ENCODE measurements at regions not wholly inside any gene's neighbourhood (a gene's known extent, or its start where the extent isn't known, plus 50 kb on each side); places are given as distances from the start of the nearest gene placed in this dataset.
"Not testable (repeated sequence)": the region's sequence is repeated elsewhere in the genome, so short reads cannot be mapped to it uniquely, and the experiment has no call there.

DNA sequence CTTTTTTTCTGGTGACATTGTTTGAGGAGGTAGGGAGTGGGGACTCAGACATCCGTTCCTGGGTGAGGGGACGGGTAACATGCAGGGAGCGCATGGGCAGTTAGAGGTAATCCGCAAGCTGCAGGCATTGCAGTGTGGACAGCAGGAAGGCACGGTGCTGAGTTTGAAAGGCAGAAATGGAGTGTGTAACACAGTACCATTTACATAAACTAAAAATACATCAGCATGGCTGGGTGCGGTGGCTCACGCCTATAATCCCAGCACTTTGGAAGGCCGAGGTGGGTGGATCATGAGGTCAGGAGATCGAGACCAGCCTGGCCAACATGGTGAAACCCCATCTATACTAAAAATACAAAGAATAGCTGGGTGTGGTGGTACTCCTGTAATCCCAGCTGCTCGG is 109.3 kb upstream of the EXOC2 start:
- H3F3A ChIP-seq (replicated peaks; ENCODE audit: insufficient read depth); H3K79me2 ChIP-seq (ENCODE audit: insufficient read depth); H3K4me3 ChIP-seq (ENCODE audit: low read depth in 2 of 2, low read length in 1 of 2); H3K9ac ChIP-seq; H4K20me1 ChIP-seq (ENCODE audit: insufficient read depth); POLR2A ChIA-PET; H3K27ac ChIP-seq (ENCODE audit: low read depth in 2 of 2, low read length in 1 of 2); H3K4me1 ChIP-seq (ENCODE audit: control insufficient read depth in 1 of 2, insufficient read depth in 2 of 2, low read depth in 1 of 2, low read length in 1 of 2); H2AFZ ChIP-seq (ENCODE audit: low read depth); H3K9me3 ChIP-seq; H3K36me3 ChIP-seq (replicated peaks in 1 of 2; ENCODE audit: control insufficient read depth in 1 of 2, insufficient read depth in 2 of 2, low read length in 1 of 2); H3K9me2 ChIP-seq; H3K4me2 ChIP-seq; DNase-seq: not testable (repeated sequence)
- WGBS (ENCODE audit: low lambda C conversion rate), result 9% methylated on average over 10 of the region's 10 CpGs
- CTCF ChIA-PET, result interaction anchor here (1.0 to 1.4 kb wide), 2 partner anchors 594 to 634 kb away, joined by 3 to 5 read pairs; no protein-coding TSS in a partner anchor
- peaks cover 48% of the 10 kb centered on the region for H3K27me3 ChIP-seq (ENCODE audit: insufficient read depth)

GRCh38 chr6:799769-800168 is 106.8 kb upstream of the EXOC2 start:
- Histone ChIP-seq H3K27me3 (ENCODE audit: insufficient read depth) (peaks cover 54% of the 10 kb centered on the region), H3K27ac (ENCODE audit: low read depth in 2 of 2, low read length in 1 of 2) (no peak overlapping the region), H3K9ac (no peak overlapping the region), H3K4me1 (ENCODE audit: control insufficient read depth in 1 of 2, insufficient read depth in 2 of 2, low read depth in 1 of 2, low read length in 1 of 2) (peaks cover 0 to 4% of the 10 kb centered on the region in 2 experiments; a peak in 1 of 4 replicates), H3K79me2 (ENCODE audit: insufficient read depth) (no peaks in the 10 kb centered on the region), H3K36me3 (replicated peaks in 1 of 2; ENCODE audit: control insufficient read depth in 1 of 2, insufficient read depth in 2 of 2, low read length in 1 of 2) (no peaks in the 10 kb centered on the region), H3K9me2 (no peaks in the 10 kb centered on the region), H3K4me3 (ENCODE audit: low read depth in 2 of 2, low read length in 1 of 2) (no peak overlapping the region), H2AFZ (ENCODE audit: low read depth) (no peak overlapping the region), H3F3A (replicated peaks; ENCODE audit: insufficient read depth) (no peaks in the 10 kb centered on the region), H4K20me1 (ENCODE audit: insufficient read depth) (no peaks in the 10 kb centered on the region), H3K9me3 (no peaks in the 10 kb centered on the region), H3K4me2 (no peak overlapping the region)
- DNase-seq, result no peak
- ChIA-PET CTCF (interaction anchor here (1.3 to 3.5 kb wide), 2 partner anchors 597 to 636 kb away, joined by 7 to 15 read pairs; no protein-coding TSS in a partner anchor), POLR2A (no interaction called here)
- WGBS (ENCODE audit: low lambda C conversion rate), result 13% methylated on average over 6 of the region's 6 CpGs
- TF ChIP-seq, protein P1, sequence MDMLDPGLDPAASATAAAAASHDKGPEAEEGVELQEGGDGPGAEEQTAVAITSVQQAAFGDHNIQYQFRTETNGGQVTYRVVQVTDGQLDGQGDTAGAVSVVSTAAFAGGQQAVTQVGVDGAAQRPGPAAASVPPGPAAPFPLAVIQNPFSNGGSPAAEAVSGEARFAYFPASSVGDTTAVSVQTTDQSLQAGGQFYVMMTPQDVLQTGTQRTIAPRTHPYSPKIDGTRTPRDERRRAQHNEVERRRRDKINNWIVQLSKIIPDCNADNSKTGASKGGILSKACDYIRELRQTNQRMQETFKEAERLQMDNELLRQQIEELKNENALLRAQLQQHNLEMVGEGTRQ (IDR thresholded peaks at IDR 0.05; ENCODE audit: borderline replicate concordance, low read depth, low read length), result no peak
- TF ChIP-seq RCOR1 (IDR thresholded peaks at IDR 0.05; ENCODE audit: low read length) (no peak), TCF12 (IDR thresholded peaks at IDR 0.05) (no peak)

DNA sequence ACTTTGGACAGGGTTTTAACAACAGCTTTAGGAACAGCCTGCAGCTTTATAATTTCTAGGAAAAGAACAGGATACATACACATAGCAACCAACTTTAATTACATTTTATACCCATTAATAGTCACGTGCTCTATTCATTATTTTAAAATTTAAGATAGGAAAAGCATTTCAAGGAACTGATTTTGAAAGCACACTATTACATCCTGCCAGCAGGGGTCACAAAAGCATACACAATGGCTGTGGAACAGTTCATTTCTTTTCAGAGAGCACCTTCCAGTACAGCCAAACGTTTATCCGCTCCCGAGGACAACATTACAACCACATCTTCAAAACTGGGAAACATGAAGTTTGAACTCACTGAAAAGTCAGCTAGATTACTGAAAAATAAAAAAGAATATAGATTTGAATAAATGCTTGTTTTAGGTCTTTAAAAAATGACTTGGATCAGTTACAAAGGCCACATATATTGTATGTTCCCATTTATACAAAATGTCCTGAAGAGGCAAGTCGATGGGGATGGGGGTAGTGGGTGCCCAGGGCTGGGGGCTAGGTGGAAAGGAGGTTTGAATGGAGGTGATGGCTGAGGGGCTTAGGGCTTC is 104.6 kb upstream of the EXOC2 start:
- Histone ChIP-seq H3K4me1 (ENCODE audit: control insufficient read depth in 1 of 2, insufficient read depth in 2 of 2, low read depth in 1 of 2, low read length in 1 of 2) (peaks cover 0 to 4% of the 10 kb centered on the region in 2 experiments; a peak in 1 of 4 replicates), H3K9me3 (no peaks in the 10 kb centered on the region), H3K9ac (no peak overlapping the region), H4K20me1 (ENCODE audit: insufficient read depth) (no peaks in the 10 kb centered on the region), H3K4me2 (no peak overlapping the region), H3K36me3 (replicated peaks in 1 of 2; ENCODE audit: control insufficient read depth in 1 of 2, insufficient read depth in 2 of 2, low read length in 1 of 2) (no peaks in the 10 kb centered on the region), H3K9me2 (no peaks in the 10 kb centered on the region), H3K27ac (ENCODE audit: low read depth in 2 of 2, low read length in 1 of 2) (no peak overlapping the region), H3K4me3 (ENCODE audit: low read depth in 2 of 2, low read length in 1 of 2) (peak overlapping the region in 1 of 2 experiments; percentile 42; a peak in 1 of 4 replicates), H3K27me3 (ENCODE audit: insufficient read depth) (peaks cover 59% of the 10 kb centered on the region), H2AFZ (ENCODE audit: low read depth) (no peak overlapping the region), H3F3A (replicated peaks; ENCODE audit: insufficient read depth) (no peaks in the 10 kb centered on the region), H3K79me2 (ENCODE audit: insufficient read depth) (no peaks in the 10 kb centered on the region)
- WGBS (ENCODE audit: low lambda C conversion rate), result 1% methylated on average over 5 of the region's 5 CpGs
- CTCF ChIA-PET, result interaction anchor here (0.6 to 3.5 kb wide), 25 partner anchors 10 to 708 kb away, joined by 3 to 15 read pairs (median 4); no protein-coding TSS in a partner anchor
- peak; percentile 66 for TF ChIP-seq SMC3 (IDR thresholded peaks at IDR 0.05; ENCODE audit: low read depth, low read length)
- TF ChIP-seq YY1 (IDR thresholded peaks at IDR 0.05; ENCODE audit: low read depth), result no peak
- TF ChIP-seq GATA2 (CRISPR knock-in tag; IDR thresholded peaks at IDR 0.05), result no peak
- TF ChIP-seq SIN3A (IDR thresholded peaks at IDR 0.05; ENCODE audit: borderline replicate concordance, low read depth, low read length), result no peak
- TF ChIP-seq, protein P2, sequence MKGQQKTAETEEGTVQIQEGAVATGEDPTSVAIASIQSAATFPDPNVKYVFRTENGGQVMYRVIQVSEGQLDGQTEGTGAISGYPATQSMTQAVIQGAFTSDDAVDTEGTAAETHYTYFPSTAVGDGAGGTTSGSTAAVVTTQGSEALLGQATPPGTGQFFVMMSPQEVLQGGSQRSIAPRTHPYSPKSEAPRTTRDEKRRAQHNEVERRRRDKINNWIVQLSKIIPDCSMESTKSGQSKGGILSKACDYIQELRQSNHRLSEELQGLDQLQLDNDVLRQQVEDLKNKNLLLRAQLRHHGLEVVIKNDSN (IDR thresholded peaks at IDR 0.05; ENCODE audit: borderline replicate concordance, low read depth), result no peak
- TF ChIP-seq, protein P3, sequence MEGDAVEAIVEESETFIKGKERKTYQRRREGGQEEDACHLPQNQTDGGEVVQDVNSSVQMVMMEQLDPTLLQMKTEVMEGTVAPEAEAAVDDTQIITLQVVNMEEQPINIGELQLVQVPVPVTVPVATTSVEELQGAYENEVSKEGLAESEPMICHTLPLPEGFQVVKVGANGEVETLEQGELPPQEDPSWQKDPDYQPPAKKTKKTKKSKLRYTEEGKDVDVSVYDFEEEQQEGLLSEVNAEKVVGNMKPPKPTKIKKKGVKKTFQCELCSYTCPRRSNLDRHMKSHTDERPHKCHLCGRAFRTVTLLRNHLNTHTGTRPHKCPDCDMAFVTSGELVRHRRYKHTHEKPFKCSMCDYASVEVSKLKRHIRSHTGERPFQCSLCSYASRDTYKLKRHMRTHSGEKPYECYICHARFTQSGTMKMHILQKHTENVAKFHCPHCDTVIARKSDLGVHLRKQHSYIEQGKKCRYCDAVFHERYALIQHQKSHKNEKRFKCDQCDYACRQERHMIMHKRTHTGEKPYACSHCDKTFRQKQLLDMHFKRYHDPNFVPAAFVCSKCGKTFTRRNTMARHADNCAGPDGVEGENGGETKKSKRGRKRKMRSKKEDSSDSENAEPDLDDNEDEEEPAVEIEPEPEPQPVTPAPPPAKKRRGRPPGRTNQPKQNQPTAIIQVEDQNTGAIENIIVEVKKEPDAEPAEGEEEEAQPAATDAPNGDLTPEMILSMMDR (IDR thresholded peaks at IDR 0.05), result peak; percentile 85
- no peak for TF ChIP-seq MEF2A (IDR thresholded peaks at IDR 0.05; ENCODE audit: borderline replicate concordance, low read depth)
- no peak for TF ChIP-seq MAX (IDR thresholded peaks at IDR 0.05; ENCODE audit: low read depth)
- TF ChIP-seq FOXM1 (IDR thresholded peaks at IDR 0.05; ENCODE audit: low read depth), result no peak
- no peak for TF ChIP-seq TCF12 (IDR thresholded peaks at IDR 0.05)
- no peak for TF ChIP-seq TEAD4 (IDR thresholded peaks at IDR 0.05; ENCODE audit: borderline replicate concordance, insufficient read depth)
- no peak for TF ChIP-seq RXRA (IDR thresholded peaks at IDR 0.05; ENCODE audit: borderline replicate concordance, low read depth)
- TF ChIP-seq IRF3 (IDR thresholded peaks at IDR 0.05; ENCODE audit: low read depth, low read length), result no peak
- TF ChIP-seq RAD21 (IDR thresholded peaks at IDR 0.05; ENCODE audit: low read length), result peak; percentile 76
- DNase-seq, result peak; percentile 36
- POLR2A ChIA-PET, result no interaction called here

Measured in SK-N-SH (cell line).